ENCODE measurements at regions not wholly inside any gene's neighbourhood (a gene's known extent, or its start where the extent isn't known, plus 50 kb on each side); places are given as distances from the start of the nearest gene placed in this dataset.
"Not testable (repeated sequence)": the region's sequence is repeated elsewhere in the genome, so short reads cannot be mapped to it uniquely, and the experiment has no call there.

DNA sequence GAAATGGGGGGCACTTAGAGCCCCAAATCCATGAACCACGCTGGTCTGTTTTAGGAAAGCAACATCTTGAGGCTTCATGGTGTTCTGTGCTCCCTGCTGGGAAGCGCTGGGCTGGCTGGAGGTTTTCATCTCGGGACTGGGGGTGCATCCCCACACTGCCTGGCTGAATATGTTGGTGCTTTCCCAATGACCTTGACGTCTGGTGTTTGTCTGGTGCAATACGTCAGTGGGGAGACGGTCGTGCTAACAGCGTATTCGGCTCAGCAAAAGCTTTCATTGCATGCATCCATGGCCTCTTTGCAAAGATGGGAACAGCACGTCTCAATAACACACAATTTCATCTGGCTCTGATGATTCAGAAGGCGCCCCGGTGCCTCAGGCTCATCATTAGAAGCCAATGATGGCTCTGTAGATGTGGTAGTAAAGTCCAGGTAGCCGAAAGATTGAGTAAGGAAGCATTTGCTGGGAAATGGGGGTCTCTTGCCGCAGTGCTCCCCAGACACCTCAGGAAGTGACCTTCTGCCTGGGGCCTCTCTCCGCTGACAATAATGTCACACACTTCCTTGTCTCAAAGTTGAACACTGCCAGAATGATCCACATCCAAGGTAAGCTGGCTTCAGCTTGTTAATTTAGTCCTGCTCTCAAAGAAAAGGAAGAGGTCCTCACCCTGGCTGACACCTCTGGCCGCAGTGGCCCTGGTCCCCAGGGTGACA lies 97.7 kb downstream of the ING1 start:
- DNase-seq, result no peak

DNA sequence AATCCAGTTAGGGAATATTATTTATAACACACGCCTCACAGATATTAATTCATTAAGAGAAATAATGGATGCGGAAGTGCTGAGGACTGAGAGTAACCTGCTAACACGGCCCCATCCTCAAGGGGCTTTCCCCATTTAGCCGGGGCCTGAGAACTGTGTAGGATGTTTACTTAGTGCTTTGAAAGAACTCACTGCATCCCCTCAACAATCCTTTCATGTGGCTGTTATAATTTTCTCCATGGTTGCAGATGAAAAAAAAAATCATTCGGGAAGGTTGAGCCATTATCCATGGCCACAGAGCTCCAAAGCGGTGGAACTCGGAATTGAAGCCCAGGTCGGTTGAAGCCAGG lies 98.2 kb downstream of the ING1 start:
- no peak for DNase-seq

DNA sequence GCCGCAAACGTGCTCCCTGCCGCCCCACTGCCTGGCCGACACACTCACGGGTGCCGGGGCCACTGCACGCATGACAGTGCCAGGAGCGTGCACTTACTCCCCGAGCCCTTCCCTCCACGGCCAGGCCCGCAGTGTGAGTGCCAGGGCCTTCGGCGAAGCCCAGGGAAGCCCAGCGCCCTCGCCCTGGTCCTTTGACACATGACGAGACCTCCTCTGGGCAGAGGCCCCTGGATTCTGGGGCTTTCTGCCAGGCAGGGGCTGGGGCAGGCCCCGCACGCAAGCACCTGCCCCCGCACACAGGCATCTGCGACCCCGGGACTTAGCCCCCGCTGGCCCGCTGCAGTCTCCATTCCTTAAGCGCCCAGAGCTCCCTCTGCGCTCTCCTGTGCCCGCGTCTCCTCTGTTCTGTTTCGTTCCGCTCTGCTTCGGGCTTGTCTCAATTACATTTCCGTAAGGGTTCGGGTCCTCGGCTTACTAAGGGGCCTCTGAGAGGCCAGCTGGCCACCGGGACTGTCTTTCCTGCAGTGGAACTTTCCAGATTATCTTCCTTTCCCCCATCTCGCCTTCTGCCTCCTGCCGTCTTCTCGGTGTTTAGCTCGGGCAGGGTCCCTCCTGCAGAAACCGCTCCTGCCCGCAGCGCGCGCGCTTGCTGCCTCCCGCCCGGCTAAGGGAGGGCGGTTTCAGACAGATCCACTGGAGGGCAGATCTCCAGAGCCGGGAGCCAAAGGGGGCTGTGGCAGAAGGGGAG lies 98.8 kb downstream of the ING1 start:
- DNase-seq, result no peak

DNA sequence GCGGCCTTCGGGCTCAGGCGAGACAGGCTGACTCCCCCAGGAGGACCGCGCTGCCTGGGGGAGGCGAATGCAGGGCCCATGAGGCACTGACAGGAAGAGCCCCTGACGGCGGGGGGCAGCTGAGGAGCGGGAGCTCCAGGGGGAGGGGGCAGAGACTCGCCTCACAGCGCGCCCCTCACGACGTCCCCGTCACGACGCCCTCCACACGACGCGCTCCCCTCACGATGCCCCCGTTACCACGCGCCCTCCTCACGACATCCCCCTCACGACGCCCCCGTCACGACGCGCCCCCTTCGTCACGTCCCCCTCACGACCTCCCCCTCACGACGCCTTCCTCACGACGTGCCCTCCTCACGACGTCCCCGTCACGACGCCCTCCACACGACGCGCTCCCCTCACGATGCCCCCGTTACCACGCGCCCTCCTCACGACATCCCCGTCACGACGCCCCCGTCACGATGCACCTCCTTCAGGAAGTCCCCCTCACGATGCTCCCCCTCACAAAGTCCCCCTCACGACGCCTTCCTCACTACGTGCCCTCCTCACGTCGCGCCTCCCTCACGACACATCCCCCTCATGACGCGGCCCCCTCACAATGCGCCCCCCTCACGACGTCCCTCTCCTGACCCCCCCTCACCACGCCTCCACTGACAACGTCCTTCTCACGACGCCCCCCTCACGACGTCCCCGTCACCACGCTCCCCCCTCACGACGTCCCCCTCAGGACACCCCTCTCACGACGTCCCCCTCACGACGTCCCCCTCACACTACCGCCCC lies 99.6 kb downstream of the ING1 start:
- no peak for DNase-seq

DNA sequence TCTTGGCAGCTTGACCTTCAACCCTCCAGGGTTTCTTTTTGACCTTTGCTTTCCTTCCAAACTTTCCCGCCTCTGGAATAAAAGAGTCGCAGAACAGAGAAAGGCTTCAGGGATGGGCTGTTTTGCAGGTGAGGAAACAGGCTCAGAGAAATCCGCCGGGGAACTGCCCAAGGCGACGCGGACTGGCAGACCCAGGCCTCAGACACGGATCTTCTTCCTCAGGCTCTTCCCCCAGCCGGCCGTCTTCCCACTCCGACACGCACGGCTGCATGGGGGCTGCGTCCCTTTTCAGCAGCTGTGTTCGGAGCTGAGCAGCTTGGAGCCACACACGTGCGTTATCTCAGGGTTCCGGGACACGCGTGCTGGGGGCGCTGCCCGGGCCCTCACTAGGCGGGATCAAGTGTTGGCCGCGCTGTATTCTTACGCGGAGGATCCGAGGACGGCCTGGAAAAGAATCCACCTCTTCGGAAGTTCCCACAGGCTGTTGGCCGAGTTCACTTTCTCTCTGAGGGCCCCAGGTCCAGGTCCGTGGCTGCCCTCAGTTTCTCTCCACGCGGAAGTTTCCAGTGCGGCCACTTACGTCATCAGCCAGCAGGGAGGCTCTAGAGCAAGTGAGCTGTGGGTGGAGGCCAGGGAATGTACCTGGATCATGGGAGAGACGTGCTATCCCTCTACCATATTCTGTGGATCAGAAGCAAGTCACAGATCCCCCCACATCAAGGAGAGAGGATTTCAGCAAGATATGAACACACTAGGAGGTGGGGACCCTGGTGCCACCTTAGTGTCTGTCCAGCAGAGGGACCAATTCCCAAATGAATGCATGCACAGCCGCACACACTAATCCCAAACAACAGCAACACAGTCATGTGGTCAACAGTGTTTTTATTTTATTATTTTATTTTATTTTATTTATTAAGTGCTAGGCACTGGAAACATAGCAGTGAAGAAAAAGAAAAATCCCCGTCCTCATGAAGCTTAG lies 100.4 kb downstream of the ING1 start:
- DNase-seq, result no peak

DNA sequence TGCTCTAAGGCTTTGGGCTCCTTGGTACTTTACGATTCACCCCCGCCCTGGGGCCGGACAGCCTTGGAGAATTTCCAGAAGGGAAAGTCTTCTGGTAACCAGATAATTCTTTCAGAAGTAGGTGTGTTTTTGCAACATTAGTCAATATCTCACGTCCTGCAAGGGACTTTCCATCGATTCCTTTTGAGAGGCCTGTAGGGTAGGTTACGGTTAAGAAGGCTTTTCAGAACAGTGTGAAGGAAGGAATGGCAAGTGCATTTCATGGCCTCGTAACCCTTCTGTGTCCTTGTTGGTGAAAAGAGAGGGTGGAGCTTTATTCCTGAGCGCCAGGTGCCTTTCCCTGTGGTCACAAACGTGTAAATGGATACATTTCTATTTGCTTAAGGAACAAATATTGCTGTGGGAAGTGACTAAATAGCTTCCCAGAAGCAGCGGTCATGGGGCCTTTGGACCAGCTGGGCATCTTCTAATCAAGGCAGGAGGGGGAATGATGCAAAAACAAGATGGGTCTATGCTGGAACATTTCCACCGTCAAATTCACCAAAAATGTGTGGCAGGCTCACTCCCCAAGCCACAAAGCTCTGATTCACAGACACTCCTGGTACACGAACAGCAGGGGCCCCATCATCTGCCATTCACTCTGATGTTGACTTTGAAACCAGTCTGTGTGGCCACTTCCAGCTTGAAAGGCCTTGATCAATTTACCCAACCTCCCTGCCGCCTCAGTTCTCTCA lies 99.2 kb downstream of the ANKRD10 start:
- DNase-seq, result peak; percentile 72

DNA sequence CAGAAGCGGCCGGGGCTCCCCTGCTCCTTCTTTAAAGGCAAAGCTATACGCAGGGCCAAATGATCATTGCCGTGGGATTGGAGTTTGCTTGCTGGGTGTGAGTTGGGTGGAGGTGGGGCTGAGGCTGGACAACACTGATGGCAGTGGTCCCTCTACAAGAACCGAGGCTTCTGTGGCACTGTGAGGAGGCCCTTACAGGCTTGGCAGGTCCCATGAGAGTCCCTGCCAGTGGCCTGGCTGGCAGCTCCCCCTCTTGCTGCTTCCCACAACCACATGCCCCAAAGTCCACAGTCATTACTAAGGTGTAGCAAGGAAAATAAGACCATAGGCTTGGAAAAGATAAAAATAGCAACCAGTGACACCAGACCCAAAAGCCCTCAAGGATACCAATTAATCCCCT lies 98.4 kb downstream of the ANKRD10 start:
- DNase-seq, result no peak

DNA sequence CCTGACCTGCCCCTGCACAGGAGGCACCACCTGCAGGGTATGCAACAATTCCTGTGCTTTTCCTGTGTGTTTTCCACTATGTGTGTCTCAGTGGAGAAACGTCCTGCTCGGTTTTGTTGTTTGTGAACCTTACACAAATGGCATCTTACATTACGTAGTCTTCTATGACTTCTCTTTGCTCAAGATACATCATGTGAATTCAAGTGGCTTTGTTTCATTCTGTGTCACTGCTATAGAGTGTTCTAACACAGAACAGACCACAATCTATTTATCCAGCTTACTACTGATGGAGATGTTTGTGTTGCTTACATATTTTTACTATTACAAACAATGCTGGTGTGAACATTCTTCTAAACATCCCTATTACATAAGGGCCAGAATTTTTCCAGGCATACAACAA lies 97.7 kb downstream of the ANKRD10 start:
- no peak for DNase-seq

DNA sequence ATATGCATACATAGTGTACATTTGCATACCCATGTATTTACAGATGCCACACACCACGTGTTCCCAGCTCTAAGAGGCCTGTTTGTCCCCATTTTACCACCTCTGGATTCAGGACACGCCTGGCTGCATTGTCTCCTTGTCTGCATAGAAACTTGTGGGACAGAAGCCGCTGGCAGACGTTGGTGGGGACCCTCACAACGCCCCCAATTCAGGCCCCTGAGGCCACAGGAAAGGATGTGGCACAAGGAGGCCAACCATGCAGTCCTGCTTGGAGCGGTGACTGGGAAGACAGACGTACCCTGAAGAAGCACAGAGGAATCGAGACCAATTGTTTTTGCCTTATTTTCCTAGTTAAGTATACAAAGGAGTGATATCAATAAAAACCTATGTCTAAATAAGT lies 96.1 kb downstream of the ANKRD10 start:
- no peak for DNase-seq

DNA sequence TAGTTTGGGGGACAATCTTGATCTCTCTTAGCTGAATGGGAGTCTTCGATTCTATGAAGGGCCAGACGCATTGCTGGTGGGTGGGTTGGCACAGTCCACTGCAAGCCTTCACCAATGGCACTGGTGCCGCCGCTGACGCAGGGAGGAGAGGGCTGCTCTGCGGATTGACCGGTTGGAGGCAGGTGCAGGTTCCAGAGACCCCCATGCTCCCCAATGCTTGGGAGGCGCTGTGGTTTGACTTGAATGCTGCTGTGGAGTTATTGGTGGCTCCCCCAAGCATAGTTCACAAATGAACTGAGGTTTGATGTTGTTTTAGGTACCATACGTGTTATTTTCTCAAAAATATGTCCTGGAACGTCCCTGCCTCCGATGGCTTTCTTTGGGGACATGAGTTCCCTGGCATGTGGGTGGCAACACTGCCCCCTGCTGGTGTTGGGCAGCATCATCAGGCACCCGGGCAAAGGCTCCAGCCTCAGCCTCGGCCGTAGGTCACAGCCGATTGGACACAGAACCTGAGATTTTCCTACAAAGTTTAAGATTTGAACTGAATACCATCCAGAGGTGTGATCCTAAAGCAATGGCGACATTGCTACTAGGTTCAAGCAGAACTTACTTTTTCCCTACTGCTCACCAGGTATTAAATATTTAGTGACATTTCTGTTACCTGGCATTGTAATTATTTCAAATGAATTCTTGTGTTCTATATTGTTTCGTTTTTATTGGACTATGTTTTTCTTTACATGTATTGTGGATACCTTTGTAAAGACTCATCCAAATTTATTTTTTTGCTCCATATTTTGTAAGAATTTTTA lies 95.5 kb downstream of the ANKRD10 start:
- peak; percentile 79 for DNase-seq

DNA sequence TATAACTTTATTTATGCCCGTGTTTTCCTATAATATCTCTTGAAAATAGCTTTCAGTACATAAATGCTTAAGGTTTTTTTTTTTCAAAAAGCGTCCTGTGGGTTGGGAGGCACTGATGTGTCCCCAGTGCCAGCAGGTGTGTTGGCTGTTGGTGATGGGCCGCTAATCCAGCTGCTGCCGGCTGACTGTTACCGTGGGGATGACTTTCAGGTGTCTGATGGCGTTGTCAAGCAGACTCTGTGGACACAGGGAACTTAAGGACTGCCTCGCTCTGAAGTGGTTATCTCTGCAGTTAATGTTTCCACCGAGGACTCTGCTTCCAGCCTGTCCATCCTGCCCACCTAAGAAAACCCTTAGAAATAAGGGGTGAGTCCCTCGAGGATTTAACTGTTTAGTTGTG lies 94.5 kb downstream of the ANKRD10 start:
- peak; percentile 66 for DNase-seq

DNA sequence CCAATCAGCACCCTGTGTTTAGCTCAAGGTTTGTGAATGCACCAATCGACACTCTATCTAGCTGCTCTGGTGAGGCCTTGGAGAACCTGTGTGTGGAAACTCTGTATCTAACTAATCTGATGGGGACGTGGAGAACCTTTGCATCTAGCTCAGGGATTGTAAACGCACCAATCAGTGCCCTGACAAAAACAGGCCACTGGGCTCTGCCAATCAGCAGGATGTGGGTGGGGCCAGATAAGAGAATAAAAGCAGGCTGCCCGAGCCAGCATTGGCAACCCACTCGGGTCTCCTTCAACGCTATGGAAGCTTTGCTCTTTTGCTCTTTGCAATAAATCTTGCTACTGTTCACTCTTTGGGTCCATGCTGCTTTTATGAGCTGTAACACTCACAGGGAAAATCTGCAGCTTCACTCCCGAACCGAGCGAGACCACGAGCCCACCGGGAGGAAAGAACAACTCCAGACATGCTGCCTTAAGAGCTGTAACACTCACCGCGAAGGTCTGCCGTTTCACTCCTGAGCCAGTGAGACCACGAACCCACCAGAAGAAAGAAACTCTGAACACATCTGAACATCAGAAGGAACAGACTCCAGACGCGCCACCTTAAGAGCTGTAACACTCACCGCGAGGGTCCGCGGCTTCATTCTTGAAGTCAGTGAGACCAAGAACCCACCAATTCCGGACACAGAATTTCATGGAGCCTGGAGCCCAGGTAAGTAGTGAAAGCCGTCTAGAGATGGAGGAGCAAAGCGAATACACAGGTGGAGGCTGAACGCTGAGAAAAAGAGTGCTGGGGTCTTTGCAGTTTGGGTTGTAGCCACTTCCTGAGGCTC lies 92.8 kb downstream of the ANKRD10 start:
- not testable (repeated sequence) for DNase-seq

DNA sequence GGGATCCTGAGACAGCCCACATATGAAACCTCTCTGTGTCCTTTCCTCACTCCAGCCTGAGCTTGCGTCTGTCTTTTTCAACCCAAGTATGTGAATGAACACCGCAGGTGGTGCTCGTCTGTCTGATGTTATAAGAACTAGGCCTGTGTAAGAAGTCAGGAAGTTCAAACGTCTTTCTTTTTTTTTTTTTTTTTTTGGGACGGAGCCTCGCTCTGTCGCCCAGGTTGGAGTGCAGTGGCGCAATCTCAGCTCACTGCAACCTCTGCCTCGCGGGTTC lies 92.3 kb downstream of the ANKRD10 start:
- no peak for DNase-seq

DNA sequence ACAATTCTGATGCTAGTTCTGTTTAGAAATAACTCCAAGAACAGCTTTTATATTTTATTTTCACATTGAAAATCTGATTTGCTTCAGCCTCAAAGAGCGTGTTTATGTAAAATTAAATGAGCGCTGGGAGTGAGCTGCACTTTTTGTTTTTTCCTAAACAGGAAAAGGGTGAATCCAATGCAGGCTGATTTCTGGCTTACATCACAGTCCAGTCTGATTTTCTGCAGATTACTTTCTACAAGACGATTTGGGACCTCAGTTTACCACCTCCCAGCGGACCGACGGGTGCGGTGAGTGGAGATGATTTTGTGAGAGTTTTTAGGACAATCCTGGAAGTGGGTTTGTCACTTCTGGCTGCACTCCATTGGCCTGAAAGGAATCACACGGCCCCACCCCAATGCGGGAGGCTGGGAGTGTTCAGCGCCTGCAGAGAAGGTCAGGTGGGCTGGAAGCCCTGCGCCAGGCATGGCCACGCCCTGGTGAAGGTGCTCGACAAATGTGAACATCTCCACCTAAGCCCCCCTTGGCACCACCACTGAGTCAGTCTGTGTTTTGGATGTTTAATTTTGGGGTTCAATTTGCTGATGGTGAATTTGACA lies 90.1 kb downstream of the ANKRD10 start:
- no peak for DNase-seq

DNA sequence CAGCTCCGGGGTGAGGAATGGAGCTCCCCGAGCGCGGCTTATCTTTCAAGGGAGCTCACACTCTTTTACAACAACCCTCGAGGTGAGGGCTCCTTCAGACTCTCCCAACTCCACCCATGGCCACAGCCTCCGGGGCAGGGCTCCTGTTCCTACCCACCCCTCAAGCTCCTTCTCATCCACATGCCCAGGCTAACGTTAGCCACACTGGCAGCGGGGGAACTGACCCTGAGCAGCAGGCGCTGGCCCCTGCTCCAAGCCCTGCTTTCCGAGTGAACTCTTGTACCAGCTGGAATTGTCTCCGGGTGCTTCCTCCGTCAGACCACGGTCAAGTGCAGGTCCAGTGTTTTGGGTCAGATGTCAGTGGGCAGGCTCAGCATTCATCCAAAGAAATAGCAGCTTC lies 89.4 kb downstream of the ANKRD10 start:
- no peak for DNase-seq

DNA sequence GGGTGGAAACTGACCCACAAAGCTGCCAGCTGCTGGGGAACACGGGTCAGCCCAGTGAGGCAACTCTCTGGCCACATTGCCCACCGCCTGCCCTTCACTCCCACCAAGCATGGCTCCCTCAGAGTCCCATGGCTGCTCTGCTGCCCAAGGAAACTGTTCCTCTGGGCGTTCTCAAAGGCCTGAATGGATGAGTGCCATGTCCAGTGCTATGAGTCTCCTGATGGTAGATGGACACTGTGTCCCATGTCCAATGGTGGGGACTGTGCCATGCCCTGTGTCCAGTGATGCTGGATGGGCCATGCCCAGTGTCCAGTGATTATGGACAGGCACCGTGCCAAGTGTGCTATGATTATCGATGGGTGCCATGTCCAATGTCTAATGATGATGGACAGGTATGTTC lies 88.8 kb downstream of the ANKRD10 start:
- DNase-seq, result no peak

DNA sequence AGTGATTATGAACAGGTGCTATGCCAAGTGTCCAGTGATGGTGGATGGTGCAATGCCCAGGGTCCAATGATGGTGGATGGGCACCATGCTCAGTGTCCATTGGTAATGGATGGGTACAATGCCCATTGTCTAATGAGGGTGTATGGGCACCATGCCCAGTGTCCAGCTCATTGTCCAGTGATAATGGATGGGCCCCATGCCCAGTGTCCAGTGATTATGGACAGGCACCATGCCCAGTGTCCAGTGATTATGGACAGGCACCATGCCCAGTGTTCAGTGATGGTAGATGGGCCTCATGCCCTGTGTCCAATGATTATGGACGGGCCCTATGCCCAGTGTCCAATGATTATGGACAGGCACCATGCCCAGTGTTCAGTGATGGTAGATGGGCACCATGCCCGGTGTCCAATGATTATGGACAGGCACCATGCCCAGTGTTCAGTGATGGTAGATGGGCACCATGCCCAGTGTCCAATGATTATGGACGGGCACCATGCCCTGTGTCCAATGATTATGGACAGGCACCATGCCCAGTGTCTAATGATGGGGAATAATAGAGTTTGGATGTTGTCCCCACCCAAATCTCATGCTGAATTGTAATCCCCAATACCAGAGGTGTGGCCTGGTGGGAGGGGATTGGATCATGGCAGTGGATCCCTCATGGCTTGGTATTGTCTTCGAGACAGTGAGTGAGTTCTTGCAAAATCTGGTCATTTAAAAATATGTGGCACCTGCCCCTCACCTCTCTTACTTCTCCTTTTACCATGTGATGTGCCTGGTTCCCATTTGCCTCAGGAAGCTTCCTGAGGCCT lies 87.8 kb downstream of the ANKRD10 start:
- peak; percentile 72 for DNase-seq

All from NCI-H1092 treated with DMSO at 0.1 percent for 48 hours (cell line).